A549 (cell line): ENCODE measurements at regions not wholly inside any gene's neighbourhood (a gene's known extent, or its start where the extent isn't known, plus 50 kb on each side); places are given as distances from the start of the nearest gene placed in this dataset.
"Not testable (repeated sequence)": the region's sequence is repeated elsewhere in the genome, so short reads cannot be mapped to it uniquely, and the experiment has no call there.

Experiments
- ATAC-seq, 2 experiments: fragments of 200-7000 bp in 1 of 2; fragments of >200 bp in 1 of 2; cut with Nextera tagmentation in 1 of 2; cut with Tn5 transposase in 1 of 2; 3 replicates each; pipeline versions ENCODE4 v1.8.0 to v1.9.1; 2018 to 2020; ENCODE audit warnings: mild to moderate bottlenecking in 1 of 2, moderate library complexity in 1 of 2
- CTCF ChIA-PET: fragments of 300-600 bp; sonication (Branson Sonifier 250); formaldehyde crosslinking; extraction: SDS; loops from one replicate; lab custom pipeline; 2021; ENCODE audit warnings: antibody characterized with exemption, inconsistent platforms; lab: Yijun Ruan, JAX
- POLR2A ChIA-PET: fragments of 350-600 bp; formaldehyde crosslinking; extraction: SDS; loops from one replicate; lab custom pipeline; 2021; ENCODE audit warnings: antibody characterized with exemption, inconsistent platforms; lab: Yijun Ruan, JAX
- DNase-seq, 2 experiments: peaks; one replicate each; pipeline versions ENCODE4 v3.0.0 to v3.0.0-alpha.2; 2011 to 2016; ENCODE audit warnings: low read depth in 1 of 2, low spot score in 1 of 2
- FAIRE-seq: peaks from 2 replicates; lab custom pipeline; 2011; peaks lifted over from hg19 to GRCh38; lab: Jason Lieb, UNC
- H3K27ac ChIP-seq, 2 experiments: fragments of >200 bp; sonication (Bioruptor Twin); formaldehyde crosslinking; 3 replicates each; pipeline ENCODE4 v1.5.1; 2016 to 2017
- H3K4me1 ChIP-seq: fragments of >200 bp; sonication (Bioruptor Twin); formaldehyde crosslinking; 3 replicates; pipeline ENCODE4 v1.6.1; 2016
- H3K4me2 ChIP-seq: fragments of >200 bp; sonication (Bioruptor Twin); formaldehyde crosslinking; 3 replicates; pipeline ENCODE4 v1.6.1; 2016
- H3K4me3 ChIP-seq: fragments of >200 bp; sonication (Bioruptor Twin); formaldehyde crosslinking; 3 replicates; pipeline ENCODE4 v1.5.1; 2016
- H3K9me3 ChIP-seq: fragments of >200 bp; sonication (Bioruptor Twin); formaldehyde crosslinking; 3 replicates; pipeline ENCODE4 v1.6.1; 2016
- WGBS: methylation state at CpG from one replicate; pipeline ENCODE4 v1.1.6; 2017; ENCODE audit errors: missing lambda C conversion rate; 5-methylcytosine and 5-hydroxymethylcytosine counted together

DNA sequence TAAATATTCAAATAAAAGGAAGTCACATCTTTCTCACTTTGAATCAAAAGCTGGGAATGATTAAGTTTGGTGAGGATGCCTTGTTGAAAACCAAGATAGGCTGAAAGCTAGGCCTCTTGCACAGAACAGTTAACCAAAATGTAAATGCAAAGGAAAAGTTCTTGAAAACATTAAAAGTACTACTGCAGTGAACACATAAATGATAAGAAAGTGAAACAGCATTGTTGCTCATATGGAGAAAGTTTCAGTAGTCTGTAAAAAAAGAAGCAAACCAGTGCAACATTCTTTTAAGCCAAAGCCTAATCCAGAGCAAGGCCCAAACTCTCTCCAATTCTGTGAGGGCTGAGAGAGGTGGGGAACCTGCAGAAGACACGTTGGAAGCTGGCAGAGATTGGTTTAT is 1281.9 kb downstream of the CDH12 start:
- 4% methylated on average over 1 of the region's 1 CpG for WGBS
- H3K4me2 ChIP-seq, FAIRE-seq, CTCF ChIA-PET, H3K4me1 ChIP-seq, POLR2A ChIA-PET, H3K27ac ChIP-seq, H3K4me3 ChIP-seq, DNase-seq, H3K9me3 ChIP-seq, ATAC-seq: not testable (repeated sequence)

- H3K27ac ChIP-seq, H3K4me1 ChIP-seq, H3K4me2 ChIP-seq, H3K4me3 ChIP-seq, CTCF ChIA-PET, H3K9me3 ChIP-seq, FAIRE-seq, POLR2A ChIA-PET: not testable (repeated sequence)
- DNase-seq (peak in 1 of 2 experiments; percentile 12), ATAC-seq (peak in 1 of 2 experiments; percentile 47; a peak in 1 of 6 replicates)
- WGBS, result 35% methylated on average over 2 of the region's 2 CpGs
Observed at GRCh38 chr5:21559109-21559508, 1294.0 kb downstream of the CDH12 start.

DNA sequence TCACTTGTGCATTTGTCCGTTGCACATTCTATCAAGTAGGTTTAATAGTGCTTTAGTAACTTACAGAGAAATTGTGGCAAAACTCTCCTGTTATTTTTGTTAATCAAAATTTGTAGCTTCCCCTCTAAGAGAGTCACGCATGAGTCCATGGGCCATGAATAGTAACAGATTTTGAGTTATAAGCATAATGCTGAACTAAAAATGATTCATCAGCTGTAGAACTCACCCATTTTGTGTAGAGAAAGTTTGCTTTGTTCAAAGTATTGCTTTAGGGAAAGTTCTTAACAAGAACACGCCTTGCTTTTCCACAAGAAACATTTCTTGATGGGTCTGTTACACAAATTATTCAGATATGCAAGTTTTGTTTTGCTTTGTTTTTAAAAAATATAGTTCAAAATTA is 1300.9 kb downstream of the CDH12 start:
- H3K4me2 ChIP-seq, ATAC-seq, H3K4me1 ChIP-seq, H3K4me3 ChIP-seq, CTCF ChIA-PET, POLR2A ChIA-PET, FAIRE-seq, H3K27ac ChIP-seq, DNase-seq, H3K9me3 ChIP-seq: not testable (repeated sequence)
- 91% methylated on average over 2 of the region's 3 CpGs for WGBS

DNA sequence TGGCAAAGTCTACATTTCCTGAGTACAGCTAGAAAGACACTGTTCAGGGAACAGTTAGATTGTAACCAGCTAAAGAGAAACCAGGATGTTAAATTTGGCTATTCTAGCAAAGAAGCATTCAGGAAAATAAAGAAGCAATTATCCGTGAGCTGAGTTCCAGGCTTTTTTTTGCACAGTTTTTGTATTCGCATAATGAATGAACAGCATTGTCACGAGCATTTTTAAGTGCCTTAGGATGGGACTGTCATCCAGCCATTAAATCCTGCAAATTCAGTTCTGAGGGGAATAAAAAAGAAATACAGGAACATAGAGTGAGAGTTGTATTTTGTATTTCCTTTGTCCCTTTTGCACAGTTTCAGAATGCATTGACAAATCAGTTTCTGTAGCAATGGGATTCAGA is 1302.2 kb downstream of the CDH12 start:
- H3K4me3 ChIP-seq, H3K9me3 ChIP-seq, POLR2A ChIA-PET, H3K4me1 ChIP-seq, CTCF ChIA-PET, H3K4me2 ChIP-seq, ATAC-seq, DNase-seq, H3K27ac ChIP-seq, FAIRE-seq: not testable (repeated sequence)
- 85% methylated on average over 3 of the region's 3 CpGs for WGBS

DNA sequence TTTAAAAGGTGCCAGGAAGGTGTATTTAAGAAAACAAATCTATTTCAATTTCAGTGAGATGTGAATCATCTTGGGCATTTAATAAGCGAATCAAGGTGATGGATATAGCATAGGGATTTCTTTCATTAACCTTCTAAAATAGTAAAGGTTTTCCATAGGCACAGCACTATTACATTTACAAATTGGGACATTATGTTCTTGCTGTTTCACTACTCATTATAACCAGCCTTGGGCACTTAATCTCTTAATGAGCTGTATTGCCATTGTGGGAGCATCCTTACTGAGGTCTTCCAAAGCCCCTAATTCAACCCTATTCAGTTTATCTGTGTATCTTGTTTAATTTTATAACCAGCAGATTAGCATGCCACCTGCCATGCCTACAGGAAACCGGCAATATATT is 1305.5 kb downstream of the CDH12 start:
- H3K4me2 ChIP-seq, FAIRE-seq, H3K9me3 ChIP-seq, DNase-seq, H3K4me3 ChIP-seq, POLR2A ChIA-PET, H3K4me1 ChIP-seq, CTCF ChIA-PET, ATAC-seq, H3K27ac ChIP-seq: not testable (repeated sequence)
- whole genome bisulfite sequencing, result 69% methylated on average over 2 of the region's 2 CpGs

GRCh38 chr5:21535114-21535513 is 1318.0 kb downstream of the CDH12 start:
- FAIRE-seq, DNase-seq, ATAC-seq, H3K27ac ChIP-seq, H3K9me3 ChIP-seq, POLR2A ChIA-PET, H3K4me2 ChIP-seq, H3K4me3 ChIP-seq, CTCF ChIA-PET, H3K4me1 ChIP-seq: not testable (repeated sequence)

DNA sequence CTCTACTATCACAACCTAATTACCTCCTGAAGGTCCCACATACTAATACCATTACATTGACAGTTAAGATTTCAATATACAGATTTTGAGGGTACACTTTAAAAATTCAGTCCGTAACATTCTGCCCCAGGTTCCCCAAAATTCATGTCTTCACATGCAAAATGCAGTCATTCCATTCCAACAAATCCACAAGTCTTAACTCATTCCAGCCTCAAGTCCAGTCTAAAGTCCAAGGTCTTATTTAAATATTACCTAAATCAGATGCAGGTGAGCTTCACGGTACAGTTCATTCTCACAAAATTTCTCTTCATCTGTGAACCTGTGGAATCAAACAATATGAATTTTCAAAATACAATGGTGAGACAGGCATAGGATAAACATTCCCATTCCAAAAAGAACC is 1332.0 kb downstream of the CDH12 start:
- CTCF ChIA-PET, ATAC-seq, H3K4me1 ChIP-seq, H3K4me3 ChIP-seq, H3K4me2 ChIP-seq, H3K9me3 ChIP-seq, DNase-seq, FAIRE-seq, POLR2A ChIA-PET, H3K27ac ChIP-seq: not testable (repeated sequence)
- 84% methylated on average over 2 of the region's 2 CpGs for WGBS

GRCh38 chr5:21496926-21497325 is 1356.2 kb downstream of the CDH12 start:
- H3K4me2 ChIP-seq, ATAC-seq, DNase-seq, POLR2A ChIA-PET, FAIRE-seq, H3K27ac ChIP-seq, CTCF ChIA-PET, H3K9me3 ChIP-seq, H3K4me1 ChIP-seq, H3K4me3 ChIP-seq: not testable (repeated sequence)
- WGBS, result 91% methylated on average over 4 of the region's 11 CpGs

- H3K4me2 ChIP-seq, FAIRE-seq, CTCF ChIA-PET, ATAC-seq, H3K4me3 ChIP-seq, H3K9me3 ChIP-seq, POLR2A ChIA-PET, H3K4me1 ChIP-seq, DNase-seq, H3K27ac ChIP-seq: not testable (repeated sequence)
- 80% methylated on average over 8 of the region's 8 CpGs for WGBS
Observed at GRCh38 chr5:21496056-21496455, 1357.1 kb downstream of the CDH12 start.

DNA sequence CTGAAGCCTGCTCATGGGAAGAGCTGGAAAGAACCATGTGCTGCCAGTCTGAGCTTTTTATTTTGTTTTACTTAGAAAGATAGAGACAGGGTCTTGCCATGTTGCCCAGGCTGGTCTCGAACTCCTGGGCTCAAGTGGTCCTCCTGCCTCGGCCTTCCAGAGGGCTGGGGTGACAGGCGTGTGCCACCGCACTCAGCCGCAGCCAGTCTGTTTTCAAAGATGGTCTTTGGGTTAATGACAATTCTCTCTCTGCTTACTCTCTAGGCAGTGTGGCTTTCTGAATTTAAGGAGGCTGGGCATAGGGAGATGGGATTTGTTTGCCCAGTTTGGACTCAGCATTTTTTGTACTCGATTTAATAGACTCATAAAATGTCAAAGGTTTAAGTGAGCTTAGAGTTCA is 1357.9 kb downstream of the CDH12 start:
- 92% methylated on average over 6 of the region's 6 CpGs for WGBS
- CTCF ChIA-PET, H3K4me1 ChIP-seq: not testable (repeated sequence)

GRCh38 chr5:21494033-21494432 is 1359.1 kb downstream of the CDH12 start:
- H3K4me3 ChIP-seq, POLR2A ChIA-PET, DNase-seq, H3K27ac ChIP-seq, CTCF ChIA-PET, H3K4me1 ChIP-seq, FAIRE-seq, ATAC-seq, H3K4me2 ChIP-seq, H3K9me3 ChIP-seq: not testable (repeated sequence)
- 93% methylated on average over 6 of the region's 8 CpGs for WGBS

More for the DNA sequence above, 1357.9 kb downstream of the CDH12 start:
- DNase-seq, H3K4me2 ChIP-seq, POLR2A ChIA-PET, H3K27ac ChIP-seq, H3K9me3 ChIP-seq, H3K4me3 ChIP-seq, FAIRE-seq, ATAC-seq: not testable (repeated sequence)

DNA sequence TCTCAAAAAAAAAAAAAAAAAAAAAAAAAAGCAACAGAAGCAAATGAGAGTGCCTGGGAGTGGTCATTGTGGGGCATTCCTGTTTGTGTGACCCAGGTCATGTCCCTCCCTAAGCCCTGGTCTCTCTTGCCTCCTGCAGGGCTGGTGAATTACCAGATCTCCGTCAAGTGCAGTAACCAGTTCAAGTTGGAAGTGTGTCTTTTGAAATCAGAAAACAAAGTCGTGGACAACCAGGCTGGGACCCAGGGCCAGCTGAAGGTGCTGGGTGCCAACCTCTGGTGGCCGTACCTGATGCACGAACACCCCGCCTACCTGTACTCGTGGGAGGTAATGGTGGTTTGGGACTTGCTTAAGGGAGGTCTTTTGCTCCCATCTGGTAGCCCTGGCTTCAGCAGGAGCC is 1362.0 kb downstream of the CDH12 start:
- FAIRE-seq, CTCF ChIA-PET: not testable (repeated sequence)
- WGBS, result 86% methylated on average over 6 of the region's 6 CpGs

More for the DNA sequence above, 1362.0 kb downstream of the CDH12 start:
- H3K4me2 ChIP-seq, ATAC-seq, H3K9me3 ChIP-seq, H3K27ac ChIP-seq, DNase-seq, POLR2A ChIA-PET, H3K4me3 ChIP-seq, H3K4me1 ChIP-seq: not testable (repeated sequence)
